ENCODE measurements at regions not wholly inside any gene's neighbourhood (a gene's known extent, or its start where the extent isn't known, plus 50 kb on each side); places are given as distances from the start of the nearest gene placed in this dataset.

GRCh38 chr13:23959231-23959862 lies 62.0 kb upstream of the C1QTNF9B start:
- Histone ChIP-seq H3K27me3 (ENCODE audit: insufficient read depth, low read length) (no peaks in the 10 kb centered on the region), H3K4me1 (ENCODE audit: insufficient read depth, low read length) (peaks cover 2% of the 10 kb centered on the region; the same call in 1 of the 2 replicates), H3K18ac (ENCODE audit: insufficient read length, low read depth, low read length) (no peak overlapping the region), H4K91ac (ENCODE audit: insufficient read length, low read depth, low read length) (no peak overlapping the region), H2BK12ac (ENCODE audit: insufficient read length, low read depth, low read length) (no peak overlapping the region), H3K9ac (ENCODE audit: extremely low read depth, insufficient read length, low read length) (no peak overlapping the region), H2BK120ac (ENCODE audit: low read depth, low read length, poor library complexity, severe bottlenecking) (no peak overlapping the region), H3K14ac (ENCODE audit: insufficient read depth, low read length) (no peak overlapping the region), H4K20me1 (ENCODE audit: control insufficient read depth, insufficient read depth, insufficient read length) (no peaks in the 10 kb centered on the region), H3K4ac (ENCODE audit: low read depth, low read length) (no peak overlapping the region), H4K5ac (ENCODE audit: insufficient read length, low read depth, low read length) (no peak overlapping the region), H3K56ac (ENCODE audit: insufficient read length, low read depth, low read length) (no peak overlapping the region), H4K8ac (replicated peaks; ENCODE audit: insufficient read length, low read depth, low read length) (no peak overlapping the region), H3K23me2 (ENCODE audit: insufficient read length, low read depth, low read length, poor library complexity, severe bottlenecking) (peaks cover 2% of the 10 kb centered on the region), H2BK20ac (ENCODE audit: low read depth, low read length, poor library complexity, severe bottlenecking) (no peak overlapping the region), H2AFZ (ENCODE audit: low read length) (no peak overlapping the region), H2AK5ac (ENCODE audit: insufficient read length, low read length) (no peak overlapping the region), H3K79me1 (ENCODE audit: insufficient read depth, low read depth, low read length, poor library complexity, severe bottlenecking) (no peaks in the 10 kb centered on the region), H3K4me2 (ENCODE audit: insufficient read depth, insufficient read length, low read length) (no peak overlapping the region), H3T11ph (ENCODE audit: low read length) (no peak overlapping the region), H2BK5ac (ENCODE audit: insufficient read length, low read length) (no peak overlapping the region), H2BK15ac (ENCODE audit: low read depth, low read length) (no peak overlapping the region), H3K23ac (ENCODE audit: insufficient read length, low read depth, low read length) (no peak overlapping the region), H3K9me3 (ENCODE audit: control insufficient read depth, low read depth, low read length) (no peaks in the 10 kb centered on the region), H3K27ac (ENCODE audit: insufficient read length, low read depth, low read length) (no peak overlapping the region), H3K79me2 (ENCODE audit: insufficient read depth, low read length) (no peaks in the 10 kb centered on the region)
- no peak for TF ChIP-seq CTCF (conservative IDR thresholded peaks at IDR 0.05)
- Mint-ChIP-seq H3K36me3 (ENCODE audit: insufficient read depth in 1 of 3, low read depth in 3 of 3) (no peaks in the 10 kb centered on the region), H3K4me1 (peaks cover 6 to 15% of the 10 kb centered on the region in 2 experiments), H3K27ac (no peak overlapping the region), H3K9me3 (no peaks in the 10 kb centered on the region), H3K27me3 (ENCODE audit: low read depth) (no peaks in the 10 kb centered on the region), H3K4me3 (no peak overlapping the region)
- no CpG with 5 or more reads among the region's 2 CpGs for WGBS (ENCODE audit: extremely low coverage, insufficient read length, low lambda C conversion rate)
- DNase-seq: no peak
